NCI-H510A (cell line): ENCODE measurements at regions not wholly inside any gene's neighbourhood (a gene's known extent, or its start where the extent isn't known, plus 50 kb on each side); places are given as distances from the start of the nearest gene placed in this dataset.

Experiments
- DNase-seq: peaks from one replicate; lab custom pipeline; 2025; lab: John Stamatoyannopoulos, UW

GRCh38 chr6:76418560-76419223 is 346.2 kb upstream of the IMPG1 start:
- no peak for DNase-seq

- DNase-seq = no peak
These were observed 344.6 kb upstream of the IMPG1 start for GRCh38 chr6:76416821-76417605.

- DNase-seq = no peak
These were observed 330.6 kb upstream of the IMPG1 start for GRCh38 chr6:76403064-76403463.

GRCh38 chr6:76397966-76398365 is 325.5 kb upstream of the IMPG1 start:
- DNase-seq = no peak

- DNase-seq = no peak
These were observed 309.7 kb upstream of the IMPG1 start for GRCh38 chr6:76382201-76382600.

- DNase-seq = no peak
These were observed 309.1 kb upstream of the IMPG1 start for GRCh38 chr6:76381612-76382011.

GRCh38 chr6:76351275-76351674 is 278.8 kb upstream of the IMPG1 start:
- DNase-seq = no peak

GRCh38 chr6:76347539-76347938 is 275.1 kb upstream of the IMPG1 start:
- no peak for DNase-seq

- DNase-seq = no peak
These were observed 270.2 kb upstream of the IMPG1 start for GRCh38 chr6:76342611-76343160.

- no peak for DNase-seq
These were observed 257.6 kb upstream of the IMPG1 start for GRCh38 chr6:76330031-76330430.

GRCh38 chr6:76326871-76327270 is 254.4 kb upstream of the IMPG1 start:
- no peak for DNase-seq
